HG02938 (cell line): ENCODE measurements at regions not wholly inside any gene's neighbourhood (a gene's known extent, or its start where the extent isn't known, plus 50 kb on each side); places are given as distances from the start of the nearest gene placed in this dataset.

ENCODE experiments used
- ATAC-seq: cut with Tn5 transposase; IDR thresholded peaks from one replicate; pipeline ENCODE4 v1.9.1; 2021; ENCODE audit warnings: mild to moderate bottlenecking, moderate library complexity; ENCODE audit not compliant: unreplicated experiment

DNA sequence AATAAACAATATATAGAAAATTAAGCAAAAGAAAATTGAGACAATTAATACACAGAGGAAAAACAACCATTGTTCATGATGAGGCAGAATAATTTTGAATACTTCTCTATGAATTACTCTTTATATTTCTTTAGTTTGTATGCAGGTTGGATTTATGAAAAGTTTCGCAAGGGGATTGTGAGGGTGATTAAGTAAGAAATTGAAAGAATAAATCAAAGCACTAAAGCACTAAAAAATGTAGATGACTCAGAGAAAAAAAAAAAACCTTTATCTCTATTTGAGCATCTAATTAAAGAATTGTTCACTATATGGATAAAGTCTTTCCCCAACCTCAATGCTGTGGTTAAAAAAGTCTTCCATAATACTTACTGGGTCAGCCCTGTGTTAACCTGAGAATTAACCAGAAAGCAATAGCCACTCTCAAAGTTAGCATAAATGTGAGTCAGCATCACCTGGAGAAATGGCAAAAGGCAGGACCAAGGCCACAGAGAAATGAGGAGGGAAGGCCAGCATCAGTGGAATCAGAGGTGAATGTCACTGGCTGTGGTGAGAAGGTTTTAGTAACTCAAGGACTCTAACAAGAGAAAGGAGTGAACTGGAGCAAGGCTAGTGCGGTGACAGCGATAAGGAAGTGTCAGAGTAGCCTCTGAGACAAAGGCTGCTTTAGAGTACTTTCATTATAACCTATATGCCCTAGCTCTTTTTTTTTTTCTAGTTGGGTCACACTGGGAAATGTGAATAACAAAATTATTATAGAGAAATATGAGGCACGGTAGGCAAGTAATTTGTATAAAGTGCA, 310.4 kb downstream of the KCNC2 start:
- ATAC-seq, result no peak

GRCh38 chr12:74900232-74900631, 309.4 kb downstream of the KCNC2 start:
- ATAC-seq, result no peak

GRCh38 chr12:74903522-74903921, 306.1 kb downstream of the KCNC2 start:
- ATAC-seq, result no peak

GRCh38 chr12:74906224-74906623, 303.4 kb downstream of the KCNC2 start:
- ATAC-seq, result no peak

- ATAC-seq, result no peak
Measured at GRCh38 chr12:74910831-74911230, 298.8 kb downstream of the KCNC2 start.

- ATAC-seq, result no peak
Measured at GRCh38 chr12:74914378-74914777, 295.3 kb downstream of the KCNC2 start.

GRCh38 chr12:74915718-74916117, 293.9 kb downstream of the KCNC2 start:
- ATAC-seq, result no peak

- ATAC-seq, result no peak
Measured at GRCh38 chr12:74917743-74918142, 291.9 kb downstream of the KCNC2 start.

DNA sequence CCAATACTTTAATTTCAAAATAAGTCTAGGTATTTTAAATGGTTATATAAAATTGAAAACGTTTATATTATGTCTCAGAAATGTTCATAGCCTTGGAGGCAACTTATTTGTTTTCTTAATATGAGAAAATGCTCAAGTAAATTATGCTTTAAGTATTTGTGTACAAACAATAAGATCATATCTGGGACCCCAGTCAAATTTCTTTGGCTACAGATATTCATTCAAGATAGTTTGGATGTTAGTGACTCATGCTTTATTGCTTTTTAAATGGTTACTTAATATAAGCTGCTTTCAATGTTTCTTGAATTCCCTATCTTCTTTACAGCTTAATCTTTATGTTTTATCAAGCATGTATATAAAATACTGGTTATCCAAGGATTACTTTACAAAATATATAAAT, 291.3 kb downstream of the KCNC2 start:
- ATAC-seq, result no peak

- ATAC-seq, result no peak
Measured at GRCh38 chr12:74922117-74922516, 287.5 kb downstream of the KCNC2 start.

GRCh38 chr12:74922642-74923041, 287.0 kb downstream of the KCNC2 start:
- no peak for ATAC-seq

DNA sequence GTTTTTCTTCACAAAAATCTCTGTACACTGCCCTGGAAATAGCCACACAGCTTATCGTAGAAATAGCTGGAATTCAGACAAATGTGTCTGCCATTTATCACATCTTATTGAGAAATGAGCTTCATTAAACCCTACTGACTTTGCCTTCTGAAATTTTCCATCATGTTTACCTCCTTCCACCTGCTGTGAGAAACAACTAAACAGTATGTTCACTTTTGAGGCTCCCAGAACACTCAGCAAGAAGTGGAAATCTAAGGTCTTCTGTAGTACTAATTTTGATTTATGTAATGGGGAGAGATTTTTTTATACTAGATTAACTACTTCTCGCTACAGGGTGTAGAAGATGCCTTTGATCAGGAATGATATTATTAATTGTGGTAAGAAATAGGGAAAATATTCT, 268.0 kb downstream of the KCNC2 start:
- no peak for ATAC-seq

- ATAC-seq, result no peak
Measured at GRCh38 chr12:74945771-74946198, 263.9 kb downstream of the KCNC2 start.

GRCh38 chr12:74953697-74954096, 255.9 kb downstream of the KCNC2 start:
- ATAC-seq, result no peak

DNA sequence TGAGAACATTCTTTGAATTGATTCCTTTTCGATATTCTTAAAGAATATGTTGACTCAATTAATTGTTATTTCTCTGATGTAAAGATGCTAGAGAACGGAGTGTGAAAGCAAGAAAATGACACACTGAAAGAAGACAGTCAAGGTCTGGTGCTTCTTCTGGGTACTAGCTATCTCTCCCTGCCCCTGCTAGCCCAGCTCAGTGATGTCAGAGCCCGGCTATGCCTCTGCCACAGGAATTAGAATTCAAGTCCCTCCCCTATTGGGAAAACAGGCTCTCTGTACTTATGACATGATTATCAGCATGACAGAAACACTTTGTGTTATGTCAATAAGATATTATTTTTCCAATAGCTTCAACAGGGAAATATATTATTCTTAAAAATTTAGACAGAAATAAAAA, 252.4 kb downstream of the KCNC2 start:
- no peak for ATAC-seq

GRCh38 chr12:74957634-74958033, 252.0 kb downstream of the KCNC2 start:
- ATAC-seq, result no peak

DNA sequence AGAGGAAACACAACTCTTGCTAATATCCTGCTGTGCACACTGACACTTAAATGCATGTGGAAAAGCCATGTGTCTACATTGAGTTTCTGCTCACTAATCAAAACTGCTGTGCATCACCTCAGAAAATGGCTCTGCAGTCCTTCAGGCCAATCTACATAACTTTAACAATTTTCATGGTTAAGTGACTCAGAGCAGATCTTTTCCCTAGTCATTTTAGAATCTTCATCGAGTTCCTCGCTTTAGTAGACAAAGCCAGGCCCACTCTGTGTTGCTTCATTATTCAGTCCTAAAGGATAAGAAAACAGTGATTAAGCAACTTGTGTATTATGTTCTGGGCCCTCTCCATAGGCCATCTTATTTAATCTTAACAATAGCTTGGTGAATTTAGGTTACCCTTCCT, 250.0 kb downstream of the KCNC2 start:
- ATAC-seq, result no peak

DNA sequence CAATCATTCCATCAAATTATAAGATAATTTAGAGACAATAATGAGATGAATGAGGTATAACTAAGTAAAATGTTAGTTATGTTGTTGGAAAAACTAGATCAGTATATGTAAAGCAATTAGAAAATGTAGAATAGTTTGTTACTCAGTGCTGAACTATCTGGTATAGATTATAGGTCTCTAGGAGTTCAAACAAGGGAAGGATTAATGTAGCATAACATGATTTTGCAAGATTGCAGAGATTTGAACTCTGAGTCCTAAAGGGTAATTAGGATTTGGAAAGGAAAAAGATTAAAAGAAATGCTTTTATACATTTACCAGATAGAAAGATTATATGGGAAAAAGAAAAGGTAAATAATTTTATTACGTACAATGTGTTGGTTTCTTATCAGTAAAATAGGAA, 246.3 kb downstream of the KCNC2 start:
- no peak for ATAC-seq

DNA sequence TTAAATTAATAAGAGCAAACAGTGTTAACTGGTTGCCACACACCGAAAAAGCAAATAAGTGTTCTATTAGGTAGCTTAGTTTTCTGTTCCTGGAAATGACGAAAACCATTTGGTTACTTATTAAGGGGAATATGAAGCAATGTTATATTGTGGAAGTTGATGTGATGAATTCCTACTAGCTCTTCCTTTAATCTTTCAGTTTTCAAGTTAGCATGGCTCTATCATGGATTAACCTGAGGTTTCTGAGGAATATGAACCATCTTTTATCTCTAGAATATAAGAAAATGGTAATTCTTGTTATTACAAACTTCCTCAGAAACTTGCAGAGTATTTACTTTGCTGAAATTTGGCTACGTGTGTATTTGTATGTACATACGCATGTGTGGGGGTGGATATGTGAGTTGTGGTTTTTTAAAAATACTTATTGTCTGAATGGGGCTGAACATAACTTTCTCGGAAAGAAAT, 245.7 kb downstream of the KCNC2 start:
- ATAC-seq, result no peak

GRCh38 chr12:74964390-74964789, 245.2 kb downstream of the KCNC2 start:
- ATAC-seq, result no peak

DNA sequence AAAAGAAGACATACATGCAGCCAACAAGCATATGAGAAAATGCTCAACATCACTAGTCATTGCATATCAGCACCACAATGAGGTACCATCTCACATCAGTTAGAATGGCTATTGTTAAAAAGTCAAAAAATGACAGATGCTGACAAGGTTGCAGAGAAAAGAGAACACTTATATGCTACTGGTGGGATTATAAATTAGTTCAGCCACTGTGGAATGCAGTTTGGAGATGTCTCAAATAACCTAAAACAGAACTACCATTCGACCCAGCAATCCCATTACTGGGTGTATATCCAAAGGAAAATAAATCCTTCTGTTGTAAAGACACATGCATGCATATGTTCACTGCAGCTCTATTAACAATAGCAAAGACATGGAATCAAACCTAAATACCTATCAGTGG, 238.4 kb downstream of the KCNC2 start:
- ATAC-seq, result no peak

GRCh38 chr12:74977832-74978481, 231.7 kb downstream of the KCNC2 start:
- no peak for ATAC-seq
